HL-60 (cell line): ENCODE measurements at regions not wholly inside any gene's neighbourhood (a gene's known extent, or its start where the extent isn't known, plus 50 kb on each side); places are given as distances from the start of the nearest gene placed in this dataset.

Experiments used
- DNase-seq, 2 experiments: peaks; one replicate each; pipeline ENCODE4 v3.0.0-alpha.2; 2010 to 2020; ENCODE audit warnings: low read depth in 1 of 2, low spot score in 1 of 2
- H3K27ac ChIP-seq: fragments of 250-450 bp; sonication (Bioruptor Pico); replicated peaks from 2 replicates; pipeline ENCODE4 v1.5.1; 2020; ENCODE audit warnings: mild to moderate bottlenecking, moderate library complexity
- H3K27me3 ChIP-seq: fragments of 250-450 bp; sonication (Bioruptor Pico); 2 replicates; pipeline ENCODE4 v1.5.1; 2021; ENCODE audit warnings: mild to moderate bottlenecking, moderate library complexity; ENCODE audit not compliant: insufficient read depth, poor library complexity, severe bottlenecking
- H3K4me3 ChIP-seq: replicated peaks from 2 replicates; pipeline ENCODE4 v1.5.1; 2011; ENCODE audit warnings: mild to moderate bottlenecking, control low read depth, low read length; ENCODE audit not compliant: insufficient read depth
- CTCF ChIP-seq: IDR thresholded peaks from one replicate; pipeline ENCODE4 v1.5.1; 2011; ENCODE audit warnings: low read length, control low read depth, inconsistent platforms; ENCODE audit not compliant: insufficient read depth
- GABPA ChIP-seq: IDR thresholded peaks from 2 replicates; pipeline ENCODE4 v1.6.1; 2012; ENCODE audit warnings: low read depth
- POLR2AphosphoS5 ChIP-seq: IDR thresholded peaks from 2 replicates; pipeline ENCODE4 v1.6.1; 2012; ENCODE audit warnings: low read depth
- REST ChIP-seq: IDR thresholded peaks from 2 replicates; pipeline ENCODE4 v1.6.1; 2012; ENCODE audit warnings: low read depth; ENCODE audit not compliant: insufficient replicate concordance
- SPI1 ChIP-seq: IDR thresholded peaks from 2 replicates; pipeline ENCODE4 v1.6.1; 2012; ENCODE audit warnings: low read depth, mild to moderate bottlenecking, borderline replicate concordance

- H3K27ac ChIP-seq: no peak overlapping the region
- H3K4me3 ChIP-seq: no peak overlapping the region
- no peaks in the 10 kb centered on the region for H3K27me3 ChIP-seq
- TF ChIP-seq SPI1: no peak
- no peak for TF ChIP-seq CTCF
- no peak for TF ChIP-seq GABPA
- no peak for TF ChIP-seq POLR2AphosphoS5
- TF ChIP-seq REST: no peak
- no peak for DNase-seq
Measured at GRCh38 chr14:42719391-42719790, 1112.7 kb downstream of the LRFN5 start.

DNA sequence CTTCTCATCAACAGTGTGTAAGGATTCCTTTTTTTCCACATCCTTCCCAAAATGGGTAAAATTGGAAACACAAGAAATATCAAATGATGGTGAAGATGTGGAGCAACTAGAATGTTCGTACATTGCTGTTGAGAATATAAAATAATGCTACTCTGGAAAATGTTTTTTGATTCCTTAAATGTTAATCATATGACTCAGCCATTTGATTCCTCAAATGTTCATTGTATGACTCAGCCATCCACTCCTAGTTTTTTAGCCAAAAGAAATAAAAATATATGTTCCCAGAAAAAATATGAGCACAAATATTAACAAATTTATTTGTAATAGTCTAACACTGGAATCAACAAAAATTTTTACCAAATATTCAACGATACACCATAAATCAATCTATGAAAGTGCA, 1108.6 kb downstream of the LRFN5 start:
- Histone ChIP-seq H3K27ac (no peak overlapping the region), H3K4me3 (no peak overlapping the region), H3K27me3 (no peaks in the 10 kb centered on the region)
- no peak for DNase-seq
- TF ChIP-seq REST: no peak

DNA sequence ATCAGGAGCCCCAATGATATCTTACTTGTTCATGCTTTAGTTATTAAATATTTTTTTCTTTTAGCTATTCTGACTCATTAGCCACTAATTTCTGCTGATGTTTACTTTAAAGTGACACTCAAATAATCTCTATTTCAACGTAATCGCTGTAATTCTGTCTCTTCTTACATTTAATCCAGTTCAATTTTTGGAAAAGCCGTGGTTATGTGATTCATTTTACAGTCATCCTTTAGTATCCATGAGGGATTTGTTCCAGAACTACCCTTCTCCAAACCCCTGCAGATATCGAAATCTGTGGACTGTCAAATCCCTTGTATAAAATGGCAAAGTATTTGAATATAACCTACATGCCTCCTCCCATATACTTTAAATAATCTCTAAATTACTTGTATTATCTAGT, 1103.4 kb downstream of the LRFN5 start:
- H3K27me3 ChIP-seq: no peaks in the 10 kb centered on the region
- no peak for DNase-seq
- no peak overlapping the region for H3K27ac ChIP-seq
- no peak overlapping the region for H3K4me3 ChIP-seq
- TF ChIP-seq GABPA (no peak), SPI1 (no peak), REST (no peak), POLR2AphosphoS5 (no peak), CTCF (no peak)

DNA sequence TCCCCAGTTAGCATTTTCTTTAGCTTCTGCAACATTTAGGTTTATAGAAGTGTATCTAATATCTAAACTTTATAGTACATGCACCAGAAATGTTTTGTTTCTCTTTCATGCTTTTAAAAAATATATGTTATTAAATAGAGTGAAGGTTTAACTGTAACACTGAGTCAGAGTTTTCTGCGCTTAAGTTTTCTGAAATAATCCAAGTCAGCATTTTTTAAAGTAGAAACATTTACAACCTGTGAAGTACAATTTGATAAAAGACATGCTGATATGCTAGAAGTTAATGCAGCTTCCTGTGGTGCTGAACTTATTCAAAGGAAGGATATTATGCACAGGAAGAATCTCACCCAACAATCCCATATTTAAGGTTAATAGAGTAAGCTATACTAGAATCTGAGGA, 1096.8 kb downstream of the LRFN5 start:
- no peak overlapping the region for H3K27ac ChIP-seq
- no peak overlapping the region for H3K4me3 ChIP-seq
- no peak for DNase-seq
- no peaks in the 10 kb centered on the region for H3K27me3 ChIP-seq
- TF ChIP-seq SPI1 (no peak), REST (no peak), POLR2AphosphoS5 (no peak), CTCF (no peak), GABPA (no peak)
